ENCODE measurements at regions not wholly inside any gene's neighbourhood (a gene's known extent, or its start where the extent isn't known, plus 50 kb on each side); places are given as distances from the start of the nearest gene placed in this dataset.
"Not testable (repeated sequence)": the region's sequence is repeated elsewhere in the genome, so short reads cannot be mapped to it uniquely, and the experiment has no call there.

GRCh38 chr6:80967609-80968008 lies 784.9 kb downstream of the TENT5A start:
- ATAC-seq (ENCODE audit: low read depth) (no peak), DNase-seq (ENCODE audit: low spot score) (no peak)
- H3K4me3 ChIP-seq (ENCODE audit: severe bottlenecking), result no peak overlapping the region
- no peaks in the 10 kb centered on the region for H3K4me1 ChIP-seq (ENCODE audit: insufficient read depth, poor library complexity, severe bottlenecking)
- H3K9me3 ChIP-seq (ENCODE audit: severe bottlenecking), result no peaks in the 10 kb centered on the region
- H3K27ac ChIP-seq (ENCODE audit: poor library complexity, severe bottlenecking), result no peak overlapping the region
- no peak for TF ChIP-seq CTCF (IDR thresholded peaks at IDR 0.05; ENCODE audit: poor library complexity, severe bottlenecking)
- H3K36me3 ChIP-seq (ENCODE audit: low read depth), result no peaks in the 10 kb centered on the region
- no peaks in the 10 kb centered on the region for H3K27me3 ChIP-seq (ENCODE audit: insufficient read depth, poor library complexity, severe bottlenecking)

GRCh38 chr6:80962382-80962781 lies 790.1 kb downstream of the TENT5A start:
- Histone ChIP-seq H3K9me3 (ENCODE audit: severe bottlenecking) (no peaks in the 10 kb centered on the region), H3K27me3 (ENCODE audit: insufficient read depth, poor library complexity, severe bottlenecking) (no peaks in the 10 kb centered on the region), H3K36me3 (ENCODE audit: low read depth) (no peaks in the 10 kb centered on the region), H3K4me1 (ENCODE audit: insufficient read depth, poor library complexity, severe bottlenecking) (no peaks in the 10 kb centered on the region), H3K4me3 (ENCODE audit: severe bottlenecking) (no peak overlapping the region), H3K27ac (ENCODE audit: poor library complexity, severe bottlenecking) (no peak overlapping the region)
- no peak for DNase-seq (ENCODE audit: low spot score)
- no peak for ATAC-seq (ENCODE audit: low read depth)
- TF ChIP-seq CTCF (IDR thresholded peaks at IDR 0.05; ENCODE audit: poor library complexity, severe bottlenecking), result no peak

- no peak for TF ChIP-seq CTCF (IDR thresholded peaks at IDR 0.05; ENCODE audit: poor library complexity, severe bottlenecking)
- Histone ChIP-seq H3K36me3 (ENCODE audit: low read depth) (no peaks in the 10 kb centered on the region), H3K27me3 (ENCODE audit: insufficient read depth, poor library complexity, severe bottlenecking) (no peaks in the 10 kb centered on the region), H3K4me3 (ENCODE audit: severe bottlenecking) (no peak overlapping the region), H3K4me1 (ENCODE audit: insufficient read depth, poor library complexity, severe bottlenecking) (no peaks in the 10 kb centered on the region), H3K27ac (ENCODE audit: poor library complexity, severe bottlenecking) (no peak overlapping the region), H3K9me3 (ENCODE audit: severe bottlenecking) (no peaks in the 10 kb centered on the region)
- DNase-seq (ENCODE audit: low spot score) (no peak), ATAC-seq (ENCODE audit: low read depth) (no peak)
These were observed 791.3 kb downstream of the TENT5A start for GRCh38 chr6:80961166-80961565.

GRCh38 chr6:80959034-80959433 lies 793.4 kb downstream of the TENT5A start:
- no peaks in the 10 kb centered on the region for H3K36me3 ChIP-seq (ENCODE audit: low read depth)
- H3K9me3 ChIP-seq (ENCODE audit: severe bottlenecking), result no peaks in the 10 kb centered on the region
- no peaks in the 10 kb centered on the region for H3K27me3 ChIP-seq (ENCODE audit: insufficient read depth, poor library complexity, severe bottlenecking)
- H3K4me3 ChIP-seq (ENCODE audit: severe bottlenecking), result no peak overlapping the region
- ATAC-seq (ENCODE audit: low read depth), result no peak
- H3K4me1 ChIP-seq (ENCODE audit: insufficient read depth, poor library complexity, severe bottlenecking), result no peaks in the 10 kb centered on the region
- DNase-seq (ENCODE audit: low spot score), result no peak
- TF ChIP-seq CTCF (IDR thresholded peaks at IDR 0.05; ENCODE audit: poor library complexity, severe bottlenecking), result no peak
- no peak overlapping the region for H3K27ac ChIP-seq (ENCODE audit: poor library complexity, severe bottlenecking)

GRCh38 chr6:80956898-80957297 lies 795.6 kb downstream of the TENT5A start:
- no peaks in the 10 kb centered on the region for H3K36me3 ChIP-seq (ENCODE audit: low read depth)
- H3K4me1 ChIP-seq (ENCODE audit: insufficient read depth, poor library complexity, severe bottlenecking), result no peaks in the 10 kb centered on the region
- no peak overlapping the region for H3K27ac ChIP-seq (ENCODE audit: poor library complexity, severe bottlenecking)
- H3K4me3 ChIP-seq (ENCODE audit: severe bottlenecking), result no peak overlapping the region
- peaks cover 5% of the 10 kb centered on the region for H3K27me3 ChIP-seq (ENCODE audit: insufficient read depth, poor library complexity, severe bottlenecking)
- no peak for TF ChIP-seq CTCF (IDR thresholded peaks at IDR 0.05; ENCODE audit: poor library complexity, severe bottlenecking)
- ATAC-seq (ENCODE audit: low read depth) (no peak), DNase-seq (ENCODE audit: low spot score) (no peak)
- no peaks in the 10 kb centered on the region for H3K9me3 ChIP-seq (ENCODE audit: severe bottlenecking)

- not testable (repeated sequence) for DNase-seq (ENCODE audit: low spot score); H3K4me1 ChIP-seq (ENCODE audit: insufficient read depth, poor library complexity, severe bottlenecking); ATAC-seq (ENCODE audit: low read depth); H3K36me3 ChIP-seq (ENCODE audit: low read depth); H3K27me3 ChIP-seq (ENCODE audit: insufficient read depth, poor library complexity, severe bottlenecking); H3K9me3 ChIP-seq (ENCODE audit: severe bottlenecking); H3K27ac ChIP-seq (ENCODE audit: poor library complexity, severe bottlenecking); H3K4me3 ChIP-seq (ENCODE audit: severe bottlenecking)
These were observed 800.0 kb downstream of the TENT5A start for GRCh38 chr6:80952479-80952878.
